Sigmoid colon (tissue), 6 donors: ENCODE measurements at regions not wholly inside any gene's neighbourhood (a gene's known extent, or its start where the extent isn't known, plus 50 kb on each side); places are given as distances from the start of the nearest gene placed in this dataset.

Source experiments
- DNase-seq: peaks from one replicate; pipeline ENCODE4 v3.0.0-alpha.2; 2019
- H3K27ac ChIP-seq, 4 donors: fragments of 200-600 bp; sonication (generic); one replicate each; pipeline ENCODE4 v1.5.1; 2016 to 2019; ENCODE audit warnings: mild to moderate bottlenecking in 1 of 4
- H3K27me3 ChIP-seq, 3 donors: fragments of 200-600 bp; sonication (generic); one replicate each; pipeline ENCODE4 v1.5.1; 2019; ENCODE audit warnings: mild to moderate bottlenecking in 1 of 3
- H3K36me3 ChIP-seq, 4 donors: fragments of 200-600 bp; sonication (generic); one replicate each; pipeline ENCODE4 v1.5.1; 2016 to 2019
- H3K4me1 ChIP-seq, 4 donors: fragments of 200-600 bp; sonication (generic); one replicate each; pipeline ENCODE4 v1.5.1; 2017 to 2019
- H3K4me3 ChIP-seq, 4 donors: fragments of 200-600 bp; sonication (generic); one replicate each; pipeline ENCODE4 v1.5.1; 2017 to 2019; ENCODE audit warnings: mild to moderate bottlenecking in 2 of 4, moderate library complexity in 1 of 4
- H3K9me3 ChIP-seq, 4 donors: fragments of 200-600 bp in 3 of 4; sonication (generic) in 3 of 4; one replicate each; pipeline versions ENCODE4 v1.5.1 to v1.6.1; 2013 to 2019
- CTCF ChIP-seq, 4 experiments: fragments of 450-650 bp in 3 of 4; fragments of 200-600 bp in 1 of 4; IDR thresholded peaks; one replicate each; pipeline ENCODE4 v1.5.1; 2016 to 2019; ENCODE audit warnings: antibody characterized with exemption in 4 of 4, mild to moderate bottlenecking in 3 of 4, moderate library complexity in 2 of 4
- EP300 ChIP-seq, 4 donors: sonication (generic); formaldehyde crosslinking; IDR thresholded peaks; one replicate each; pipeline ENCODE4 v1.6.1; 2017; ENCODE audit warnings: antibody characterized with exemption in 4 of 4
- POLR2A ChIP-seq, 2 donors: fragments of 450-650 bp; IDR thresholded peaks; one replicate each; pipeline ENCODE4 v1.6.1; 2016; ENCODE audit warnings: antibody characterized with exemption in 2 of 2, mild to moderate bottlenecking in 2 of 2, moderate library complexity in 2 of 2
- POLR2AphosphoS5 ChIP-seq, 4 donors: sonication (generic); formaldehyde crosslinking; IDR thresholded peaks; one replicate each; pipeline ENCODE4 v1.6.1; 2017; ENCODE audit warnings: antibody characterized with exemption in 4 of 4
- WGBS, 2 donors: extraction: QIAGEN DNeasy Blood & Tissue Kit; methylation state at CpG; one replicate each; pipeline ENCODE4 v1.1.7; 2013; 5-methylcytosine and 5-hydroxymethylcytosine counted together
- intact Hi-C: fragments of 100-400 bp; cut with DNase I; formaldehyde crosslinking; loops from one replicate; pipeline ENCODE4 v1.15.1; 2023
- donor health status: healthy with polysubstance abuse.
- donor health status: healthy.

GRCh38 chr12:13591059-13591458 lies 390.3 kb downstream of the GRIN2B start:
- intact Hi-C loops = no loop called here
- WGBS, 2 donors = 89 to 90% methylated on average over 6 of the region's 6 CpGs
- DNase-seq = no peak
- no peaks in the 10 kb centered on the region for H3K4me1 ChIP-seq
- H3K4me3 ChIP-seq = no peak overlapping the region
- TF ChIP-seq POLR2AphosphoS5 (IDR thresholded peaks at IDR 0.05) (no peak), EP300 (IDR thresholded peaks at IDR 0.05) (no peak), CTCF (IDR thresholded peaks at IDR 0.05) (no peak), POLR2A (IDR thresholded peaks at IDR 0.05) (no peak)
- no peaks in the 10 kb centered on the region for H3K36me3 ChIP-seq
- H3K27me3 ChIP-seq = no peaks in the 10 kb centered on the region
- H3K27ac ChIP-seq = no peak overlapping the region
- H3K9me3 ChIP-seq = no peaks in the 10 kb centered on the region

GRCh38 chr12:13588574-13588973 lies 392.0 kb downstream of the EMP1 start:
- H3K27ac ChIP-seq = no peak overlapping the region
- H3K27me3 ChIP-seq = no peaks in the 10 kb centered on the region
- no peak for DNase-seq
- 45 to 80% methylated on average over 4 of the region's 4 CpGs for WGBS, 2 donors
- H3K4me1 ChIP-seq = no peaks in the 10 kb centered on the region
- intact Hi-C loops = no loop called here
- no peaks in the 10 kb centered on the region for H3K9me3 ChIP-seq
- no peak overlapping the region for H3K4me3 ChIP-seq
- TF ChIP-seq EP300 (IDR thresholded peaks at IDR 0.05) (no peak), POLR2AphosphoS5 (IDR thresholded peaks at IDR 0.05) (no peak), POLR2A (IDR thresholded peaks at IDR 0.05) (no peak), CTCF (IDR thresholded peaks at IDR 0.05) (no peak)
- no peaks in the 10 kb centered on the region for H3K36me3 ChIP-seq

- Histone ChIP-seq H3K27me3 (no peaks in the 10 kb centered on the region), H3K36me3 (no peaks in the 10 kb centered on the region), H3K4me3 (no peak overlapping the region), H3K9me3 (no peaks in the 10 kb centered on the region), H3K4me1 (no peaks in the 10 kb centered on the region), H3K27ac (no peak overlapping the region)
- intact Hi-C loops = no loop called here
- TF ChIP-seq EP300 (IDR thresholded peaks at IDR 0.05) (no peak), CTCF (IDR thresholded peaks at IDR 0.05) (no peak), POLR2AphosphoS5 (IDR thresholded peaks at IDR 0.05) (no peak), POLR2A (IDR thresholded peaks at IDR 0.05) (no peak)
- DNase-seq = no peak
- WGBS, 2 donors = 66 to 78% methylated on average over 5 of the region's 5 CpGs
These were observed 391.3 kb downstream of the EMP1 start for GRCh38 chr12:13587721-13588390.

- WGBS, 2 donors = 68 to 73% methylated on average over 5 of the region's 5 CpGs
- no peaks in the 10 kb centered on the region for H3K36me3 ChIP-seq
- no peak overlapping the region for H3K27ac ChIP-seq
- no peak for TF ChIP-seq CTCF (IDR thresholded peaks at IDR 0.05)
- no peak for TF ChIP-seq POLR2AphosphoS5 (IDR thresholded peaks at IDR 0.05)
- TF ChIP-seq POLR2A (IDR thresholded peaks at IDR 0.05) = no peak
- H3K9me3 ChIP-seq = no peaks in the 10 kb centered on the region
- intact Hi-C loops = no loop called here
- no peaks in the 10 kb centered on the region for H3K27me3 ChIP-seq
- no peaks in the 10 kb centered on the region for H3K4me1 ChIP-seq
- DNase-seq = no peak
- H3K4me3 ChIP-seq = no peak overlapping the region
These were observed 389.8 kb downstream of the EMP1 start for GRCh38 chr12:13586361-13586760.

- 92% methylated on average over 2 of the region's 2 CpGs for WGBS, 2 donors
- no peak for TF ChIP-seq POLR2A (IDR thresholded peaks at IDR 0.05)
- TF ChIP-seq EP300 (IDR thresholded peaks at IDR 0.05) = no peak
- TF ChIP-seq CTCF (IDR thresholded peaks at IDR 0.05) = no peak
- TF ChIP-seq POLR2AphosphoS5 (IDR thresholded peaks at IDR 0.05) = no peak
- intact Hi-C loops = no loop called here
- Histone ChIP-seq H3K27ac (no peak overlapping the region), H3K4me1 (no peaks in the 10 kb centered on the region), H3K4me3 (no peak overlapping the region), H3K9me3 (no peaks in the 10 kb centered on the region), H3K27me3 (no peaks in the 10 kb centered on the region), H3K36me3 (no peaks in the 10 kb centered on the region)
- DNase-seq = no peak
These were observed 388.0 kb downstream of the EMP1 start for GRCh38 chr12:13584541-13584940.
